Trophoblast cell (in vitro differentiated cells and primary cell): ENCODE measurements at regions not wholly inside any gene's neighbourhood (a gene's known extent, or its start where the extent isn't known, plus 50 kb on each side); places are given as distances from the start of the nearest gene placed in this dataset.

Source experiments
- DNase-seq, 2 donors: peaks; one replicate each; pipeline ENCODE4 v3.0.0-alpha.2; 2016
- H2AFZ ChIP-seq: 2 replicates; pipeline ENCODE4 v1.6.1; 2013; ENCODE audit warnings: low read length, moderate library complexity, mild to moderate bottlenecking; ENCODE audit not compliant: insufficient read depth, poor library complexity
- H2AK5ac ChIP-seq: 2 replicates; pipeline ENCODE4 v1.6.1; 2013; ENCODE audit warnings: mild to moderate bottlenecking, low read length
- H2BK120ac ChIP-seq: 2 replicates; pipeline ENCODE4 v1.6.1; 2013; ENCODE audit warnings: low read length, mild to moderate bottlenecking, moderate library complexity; ENCODE audit not compliant: insufficient read depth, poor library complexity
- H2BK12ac ChIP-seq: 2 replicates; pipeline ENCODE4 v1.6.1; 2013; ENCODE audit warnings: mild to moderate bottlenecking, low read length, moderate library complexity
- H2BK5ac ChIP-seq: 2 replicates; pipeline ENCODE4 v1.6.1; 2013; ENCODE audit warnings: low read length, low read depth, moderate library complexity, mild to moderate bottlenecking; ENCODE audit not compliant: poor library complexity
- H3K14ac ChIP-seq: 2 replicates; pipeline ENCODE4 v1.6.1; 2013; ENCODE audit warnings: mild to moderate bottlenecking, low read length
- H3K18ac ChIP-seq: 2 replicates; pipeline ENCODE4 v1.6.1; 2013; ENCODE audit warnings: mild to moderate bottlenecking, low read length
- H3K23ac ChIP-seq: 2 replicates; pipeline ENCODE4 v1.6.1; 2013; ENCODE audit warnings: low read length
- H3K27ac ChIP-seq: 2 replicates; pipeline ENCODE4 v1.5.1; 2013; ENCODE audit warnings: low read depth, mild to moderate bottlenecking, inconsistent platforms, low read length, moderate library complexity
- H3K27me3 ChIP-seq: 2 replicates; pipeline ENCODE4 v1.6.1; 2013; ENCODE audit warnings: inconsistent platforms, mild to moderate bottlenecking, low read length, moderate library complexity; ENCODE audit not compliant: insufficient read depth
- H3K36me3 ChIP-seq, 2 experiments: 1 replicate in 1 of 2; 2 replicates in 1 of 2; pipeline ENCODE4 v1.6.1; 2013; ENCODE audit warnings: low read length in 2 of 2, mild to moderate bottlenecking in 2 of 2, moderate library complexity in 1 of 2; ENCODE audit not compliant: insufficient read depth in 2 of 2, control insufficient read depth in 1 of 2
- H3K4ac ChIP-seq: 2 replicates; pipeline ENCODE4 v1.6.1; 2013; ENCODE audit warnings: low read depth, mild to moderate bottlenecking, low read length, moderate library complexity
- H3K4me1 ChIP-seq, 2 experiments: 1 replicate in 1 of 2; 2 replicates in 1 of 2; pipeline ENCODE4 v1.6.1; 2013; ENCODE audit warnings: low read length in 2 of 2, mild to moderate bottlenecking in 2 of 2, moderate library complexity in 1 of 2; ENCODE audit not compliant: insufficient read depth in 2 of 2, control insufficient read depth in 1 of 2
- H3K4me2 ChIP-seq: 2 replicates; pipeline ENCODE4 v1.6.1; 2013; ENCODE audit warnings: inconsistent platforms, mild to moderate bottlenecking, low read length, moderate library complexity
- H3K4me3 ChIP-seq: 2 replicates; pipeline ENCODE4 v1.5.1; 2013; ENCODE audit warnings: mild to moderate bottlenecking, low read depth, low read length, inconsistent platforms
- H3K79me1 ChIP-seq: one replicate; pipeline ENCODE4 v1.6.1; 2013; ENCODE audit warnings: low read length
- H3K79me2 ChIP-seq: 2 replicates; pipeline ENCODE4 v1.6.1; 2013; ENCODE audit warnings: low read length, mild to moderate bottlenecking; ENCODE audit not compliant: control insufficient read depth, insufficient read depth, poor library complexity
- H3K9ac ChIP-seq: 2 replicates; pipeline ENCODE4 v1.6.1; 2013; ENCODE audit warnings: mild to moderate bottlenecking, low read length
- H3K9me3 ChIP-seq: 2 replicates; pipeline ENCODE4 v1.6.1; 2013; ENCODE audit warnings: low read depth, mild to moderate bottlenecking, control low read depth, inconsistent platforms, low read length; ENCODE audit not compliant: insufficient read depth
- H4K12ac ChIP-seq: 2 replicates; pipeline ENCODE4 v1.6.1; 2013; ENCODE audit warnings: low read depth, mild to moderate bottlenecking, low read length, moderate library complexity
- H4K8ac ChIP-seq: 2 replicates; pipeline ENCODE4 v1.6.1; 2013; ENCODE audit warnings: low read depth, mild to moderate bottlenecking, low read length, moderate library complexity
- H4K91ac ChIP-seq: one replicate; pipeline ENCODE4 v1.6.1; 2013; ENCODE audit warnings: low read depth, mild to moderate bottlenecking, low read length, moderate library complexity
- WGBS: extraction: QIAGEN DNeasy Blood & Tissue Kit; methylation state at CpG from one replicate; pipeline ENCODE4 v1.1.7; 2013; ENCODE audit warnings: missing lambda C conversion rate; ENCODE audit not compliant: insufficient read length, insufficient coverage; ENCODE audit errors: extremely low coverage; 5-methylcytosine and 5-hydroxymethylcytosine counted together

DNA sequence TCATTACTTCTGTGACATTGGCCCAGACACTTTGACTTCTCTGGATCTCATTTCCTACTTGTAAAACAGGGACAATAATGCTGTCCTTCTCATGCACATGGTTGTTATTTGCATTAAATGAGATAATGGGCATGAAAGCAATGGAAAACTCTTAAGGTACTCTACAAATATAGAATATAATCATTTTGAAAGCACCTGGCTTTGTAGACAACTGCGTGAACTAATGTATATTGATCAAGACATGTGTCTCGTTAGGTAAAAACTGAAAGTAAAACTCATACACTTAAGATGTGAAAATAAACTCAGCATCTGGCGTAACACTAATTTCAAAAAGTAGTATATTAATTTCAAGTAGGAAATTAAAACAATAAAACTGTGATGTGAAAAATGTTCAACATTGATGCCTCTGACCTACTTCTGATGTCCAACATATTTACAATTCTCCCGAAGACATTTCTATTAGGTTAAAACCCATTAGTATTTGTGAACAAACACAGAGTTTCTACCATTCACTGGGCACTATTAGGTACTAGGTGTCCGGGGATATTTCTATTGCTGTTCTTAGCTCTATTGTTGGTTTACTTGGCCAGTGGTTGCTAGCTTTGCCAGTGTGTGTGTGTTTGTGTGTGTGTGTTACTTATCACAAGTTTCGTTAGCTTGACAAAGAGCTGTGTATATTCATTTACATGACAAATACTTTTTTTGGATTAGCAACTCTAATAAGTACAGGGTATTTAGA lies 220.5 kb downstream of the KCNRG start:
- no peak overlapping the region for H3K23ac ChIP-seq
- H4K8ac ChIP-seq: no peak overlapping the region
- H2BK120ac ChIP-seq: no peak overlapping the region
- H3K27me3 ChIP-seq: no peaks in the 10 kb centered on the region
- H2BK12ac ChIP-seq: no peak overlapping the region
- no peak overlapping the region for H3K4ac ChIP-seq
- no peak overlapping the region for H3K27ac ChIP-seq
- peaks cover 2% of the 10 kb centered on the region for H3K9me3 ChIP-seq
- DNase-seq: no peak
- H3K4me1 ChIP-seq: peaks cover 0 to 3% of the 10 kb centered on the region in 2 experiments
- no peak overlapping the region for H4K12ac ChIP-seq
- no peak overlapping the region for H3K4me3 ChIP-seq
- no peak overlapping the region for H2AK5ac ChIP-seq
- H3K14ac ChIP-seq: no peak overlapping the region
- no peak overlapping the region for H2AFZ ChIP-seq
- H3K36me3 ChIP-seq: no peaks in the 10 kb centered on the region
- no peak overlapping the region for H2BK5ac ChIP-seq
- no peak overlapping the region for H3K4me2 ChIP-seq
- no CpG with 5 or more reads among the region's 6 CpGs for WGBS
- no peaks in the 10 kb centered on the region for H3K79me1 ChIP-seq
- H3K18ac ChIP-seq: no peak overlapping the region
- H4K91ac ChIP-seq: no peak overlapping the region
- no peaks in the 10 kb centered on the region for H3K79me2 ChIP-seq
- H3K9ac ChIP-seq: no peak overlapping the region

DNA sequence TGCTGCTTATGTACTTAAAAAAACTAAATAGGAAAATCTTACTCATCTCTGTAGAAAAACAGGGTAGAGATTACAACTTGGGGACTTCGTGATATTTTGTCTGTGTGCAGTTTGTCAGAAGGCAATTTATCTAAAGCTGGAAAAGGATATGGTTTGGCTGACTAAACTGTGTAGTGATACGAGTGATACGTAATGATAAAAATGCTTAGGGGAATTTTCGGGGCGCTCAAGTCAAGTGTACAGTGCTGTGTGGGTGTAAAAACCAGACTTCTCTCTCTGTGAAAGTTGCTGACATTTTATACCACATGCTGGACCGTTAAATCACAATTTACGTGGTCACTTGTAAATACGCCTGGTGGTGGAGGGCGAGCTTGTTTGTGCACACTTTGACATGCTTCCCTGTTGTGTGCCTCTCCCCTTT lies 221.7 kb downstream of the KCNRG start:
- Histone ChIP-seq H3K4me1 (peaks cover 0 to 3% of the 10 kb centered on the region in 2 experiments), H3K36me3 (no peaks in the 10 kb centered on the region), H2AFZ (no peak overlapping the region), H2BK5ac (no peak overlapping the region), H3K14ac (no peak overlapping the region), H2BK12ac (no peak overlapping the region), H3K9ac (no peak overlapping the region), H2AK5ac (no peak overlapping the region), H4K12ac (no peak overlapping the region), H3K27me3 (no peaks in the 10 kb centered on the region), H4K91ac (no peak overlapping the region), H3K23ac (no peak overlapping the region), H3K79me2 (no peaks in the 10 kb centered on the region), H3K4me3 (no peak overlapping the region), H3K9me3 (peaks cover 2% of the 10 kb centered on the region), H3K79me1 (no peaks in the 10 kb centered on the region), H4K8ac (no peak overlapping the region), H3K4ac (no peak overlapping the region), H3K27ac (no peak overlapping the region), H3K4me2 (no peak overlapping the region), H2BK120ac (no peak overlapping the region), H3K18ac (no peak overlapping the region)
- DNase-seq: no peak
- WGBS: 100% methylated on average over 3 of the region's 9 CpGs

DNA sequence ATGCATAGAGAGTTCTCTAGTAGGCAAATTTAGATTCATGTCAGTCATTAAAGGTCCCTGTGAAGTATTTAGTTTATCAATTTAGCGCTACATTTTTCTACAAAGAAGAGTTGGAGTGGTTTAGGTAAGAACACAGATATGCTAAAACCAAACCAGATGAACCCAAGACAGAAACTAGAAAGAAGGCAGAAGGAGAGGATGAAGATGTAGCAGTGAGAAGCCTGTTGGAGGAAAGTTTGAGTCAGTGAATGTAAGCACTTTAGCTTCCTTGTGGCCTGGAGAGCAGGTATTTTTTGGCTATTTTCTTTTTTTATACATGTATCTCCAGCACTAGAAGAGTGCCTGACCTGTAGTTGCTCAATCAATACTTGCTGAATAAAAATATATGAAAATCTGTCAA lies 223.7 kb downstream of the KCNRG start:
- Histone ChIP-seq H3K27me3 (no peaks in the 10 kb centered on the region), H3K4me3 (no peak overlapping the region), H3K79me1 (no peaks in the 10 kb centered on the region), H3K36me3 (no peaks in the 10 kb centered on the region), H3K27ac (no peak overlapping the region), H3K9ac (no peak overlapping the region), H3K4me1 (peaks cover 0 to 3% of the 10 kb centered on the region in 2 experiments), H3K79me2 (no peaks in the 10 kb centered on the region), H4K12ac (no peak overlapping the region), H3K18ac (no peak overlapping the region), H3K4me2 (no peak overlapping the region), H3K4ac (no peak overlapping the region), H2AFZ (no peak overlapping the region), H4K91ac (no peak overlapping the region), H2AK5ac (no peak overlapping the region), H3K14ac (no peak overlapping the region), H2BK5ac (no peak overlapping the region), H2BK120ac (no peak overlapping the region), H2BK12ac (no peak overlapping the region), H4K8ac (no peak overlapping the region), H3K23ac (no peak overlapping the region), H3K9me3 (peaks cover 1% of the 10 kb centered on the region)
- DNase-seq: no peak
- whole genome bisulfite sequencing: no CpG with 5 or more reads among the region's 1 CpG

DNA sequence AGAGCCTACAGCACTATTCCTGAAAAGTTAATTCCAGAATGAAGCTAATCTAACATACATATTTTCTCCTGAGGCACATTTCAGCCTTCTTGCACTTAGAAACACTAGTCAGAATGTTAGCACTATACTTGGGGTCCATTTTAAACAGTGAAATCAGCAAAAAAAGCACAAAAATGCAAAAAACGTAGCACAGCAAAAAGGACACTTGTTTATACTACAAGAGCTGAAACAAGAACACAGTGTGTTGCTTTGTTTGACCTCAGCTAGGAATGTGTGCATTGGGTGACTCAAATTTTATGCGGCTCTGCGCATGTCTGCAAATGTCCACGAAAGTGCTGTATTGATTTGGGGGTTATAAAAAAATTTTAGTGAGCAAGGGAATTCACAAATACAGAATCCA lies 226.2 kb downstream of the KCNRG start:
- no CpG with 5 or more reads among the region's 4 CpGs for WGBS
- no peak overlapping the region for H4K8ac ChIP-seq
- H3K14ac ChIP-seq: no peak overlapping the region
- H2BK12ac ChIP-seq: no peak overlapping the region
- no peak overlapping the region for H3K18ac ChIP-seq
- no peaks in the 10 kb centered on the region for H3K36me3 ChIP-seq
- H3K27me3 ChIP-seq: no peaks in the 10 kb centered on the region
- peaks cover 0 to 3% of the 10 kb centered on the region in 2 experiments for H3K4me1 ChIP-seq
- H3K79me2 ChIP-seq: no peaks in the 10 kb centered on the region
- no peak overlapping the region for H4K12ac ChIP-seq
- no peak overlapping the region for H4K91ac ChIP-seq
- H3K9me3 ChIP-seq: no peaks in the 10 kb centered on the region
- no peak overlapping the region for H2AK5ac ChIP-seq
- no peak overlapping the region for H2AFZ ChIP-seq
- no peak overlapping the region for H3K4ac ChIP-seq
- H2BK120ac ChIP-seq: no peak overlapping the region
- H3K23ac ChIP-seq: no peak overlapping the region
- H2BK5ac ChIP-seq: no peak overlapping the region
- H3K4me3 ChIP-seq: no peak overlapping the region
- H3K27ac ChIP-seq: no peak overlapping the region
- H3K79me1 ChIP-seq: no peaks in the 10 kb centered on the region
- DNase-seq: no peak
- no peak overlapping the region for H3K4me2 ChIP-seq
- no peak overlapping the region for H3K9ac ChIP-seq
